ENCODE measurements at regions not wholly inside any gene's neighbourhood (a gene's known extent, or its start where the extent isn't known, plus 50 kb on each side); places are given as distances from the start of the nearest gene placed in this dataset.
"Not testable (repeated sequence)": the region's sequence is repeated elsewhere in the genome, so short reads cannot be mapped to it uniquely, and the experiment has no call there.

DNA sequence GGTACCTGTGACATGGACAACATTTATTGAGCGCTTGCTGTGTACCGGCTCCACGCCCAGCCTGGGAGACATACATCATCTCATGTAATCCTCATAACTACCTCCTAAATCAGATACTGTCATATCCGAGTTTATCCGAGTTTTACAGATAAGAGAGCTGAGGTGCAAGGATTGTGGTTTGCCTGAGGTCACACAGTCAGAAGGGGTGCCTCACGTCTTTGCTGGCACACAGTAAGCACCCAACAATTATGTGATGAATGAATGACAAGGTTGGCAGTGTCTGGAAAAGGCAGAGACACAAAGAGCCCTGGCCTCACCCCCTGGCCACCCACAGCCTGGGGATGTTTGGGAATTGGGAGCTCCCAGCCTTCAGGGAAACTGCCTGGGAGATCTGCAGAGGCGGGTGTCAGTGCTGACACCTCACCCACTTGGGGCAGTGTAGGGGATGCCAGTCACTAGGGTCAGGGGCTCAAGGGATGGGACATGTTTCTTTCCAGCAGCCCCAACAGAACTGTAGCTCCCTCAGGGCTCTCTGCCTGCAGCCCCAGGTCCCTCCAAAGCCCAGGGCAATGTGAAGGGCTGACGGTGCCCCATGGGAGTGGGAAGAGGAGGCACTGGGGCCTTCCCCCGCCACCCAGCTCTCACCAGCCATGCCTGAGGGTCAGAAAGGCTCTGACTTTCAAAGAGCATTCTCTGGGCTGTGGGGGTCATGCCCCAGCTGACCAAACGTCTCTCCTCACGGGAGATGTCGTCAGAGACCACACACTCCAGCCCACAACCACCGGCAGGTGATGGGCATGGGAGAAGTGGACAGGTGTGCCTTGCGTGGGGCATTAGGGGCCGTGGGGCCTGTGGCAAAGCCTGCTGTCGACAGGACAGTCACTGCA, 157.5 kb downstream of the ZFP36L2 start:
- no peak for DNase-seq

- DNase-seq = no peak
These were observed 158.3 kb downstream of the ZFP36L2 start for GRCh38 chr2:43068041-43068533.

DNA sequence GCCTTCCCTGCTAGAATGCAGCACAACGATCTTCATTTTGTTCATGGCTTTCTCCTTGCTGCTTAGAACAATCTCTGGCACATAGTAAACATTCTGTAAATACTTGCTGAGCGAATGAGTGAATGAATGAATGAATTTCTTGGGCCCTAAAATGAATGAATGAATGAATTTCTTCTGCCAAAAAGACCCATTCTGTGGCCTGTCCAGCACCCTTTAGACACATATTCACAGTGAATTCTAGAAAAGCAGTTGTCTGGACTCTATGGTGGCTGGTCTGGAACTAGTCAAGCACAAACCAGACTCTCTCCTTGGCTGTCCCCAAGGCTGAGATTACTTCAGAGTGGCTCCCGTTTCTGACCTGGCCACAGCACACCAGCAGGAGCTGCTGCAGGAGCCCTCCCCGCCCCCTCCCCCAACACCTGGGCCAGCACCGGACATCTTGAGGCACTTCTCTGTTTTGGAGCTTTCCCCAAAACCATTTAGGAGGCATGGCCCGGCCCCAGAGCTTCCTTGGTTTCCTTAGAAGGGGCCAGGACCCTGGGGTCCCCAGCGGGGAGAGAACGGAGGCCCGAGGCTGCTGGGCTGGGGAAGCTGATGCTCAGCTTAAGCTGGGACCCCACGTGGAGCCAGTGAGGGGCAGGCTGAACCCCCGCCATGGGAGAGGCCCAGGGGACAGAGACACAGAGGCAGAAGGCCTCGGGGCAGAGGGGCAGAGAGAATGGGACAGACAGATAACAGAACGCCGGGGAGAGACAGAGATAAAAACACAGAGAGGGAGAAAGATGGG, 159.0 kb downstream of the ZFP36L2 start:
- DNase-seq = no peak

- not testable (repeated sequence) for DNase-seq
These were observed 159.7 kb downstream of the ZFP36L2 start for GRCh38 chr2:43066541-43067253.

- DNase-seq = no peak
These were observed 160.5 kb downstream of the ZFP36L2 start for GRCh38 chr2:43065871-43066270.

DNA sequence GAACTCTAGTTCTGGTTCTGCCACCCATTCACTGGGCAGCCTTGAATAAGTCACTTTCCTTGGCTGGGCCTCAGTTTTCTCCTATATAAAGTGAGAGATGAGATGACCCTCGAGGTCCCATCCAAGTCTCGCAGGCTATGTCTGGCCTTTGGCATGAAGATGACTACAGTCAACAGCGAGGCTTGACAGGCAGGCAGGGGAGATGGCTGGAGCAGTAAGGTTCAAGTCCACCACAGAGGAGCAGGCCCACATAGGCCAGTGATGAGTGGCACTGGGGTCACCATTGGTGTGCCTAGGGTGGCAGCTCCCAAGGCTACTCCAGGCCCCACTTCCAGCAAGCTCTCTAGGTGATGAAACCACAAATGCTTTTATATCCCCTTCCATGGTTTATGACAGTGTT, 161.4 kb downstream of the ZFP36L2 start:
- no peak for DNase-seq

DNA sequence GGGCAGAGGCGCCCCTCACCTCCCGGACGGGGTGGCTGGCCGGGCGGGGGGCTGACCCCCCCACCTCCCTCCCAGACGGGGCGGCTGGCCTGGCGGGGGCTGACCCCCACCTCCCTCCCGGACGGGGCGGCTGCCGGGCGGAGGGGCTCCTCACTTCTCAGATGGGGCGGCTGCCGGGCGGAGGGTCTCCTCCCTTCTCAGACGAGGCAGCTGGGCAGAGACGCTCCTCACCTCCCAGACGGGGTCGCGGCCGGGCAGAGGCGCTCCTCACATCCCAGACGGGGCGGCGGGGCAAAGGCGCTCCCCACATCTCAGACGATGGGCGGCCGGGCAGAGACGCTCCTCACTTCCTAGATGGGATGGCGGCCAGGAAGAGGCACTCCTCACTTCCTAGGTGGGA, 163.3 kb downstream of the ZFP36L2 start:
- not testable (repeated sequence) for DNase-seq

DNA sequence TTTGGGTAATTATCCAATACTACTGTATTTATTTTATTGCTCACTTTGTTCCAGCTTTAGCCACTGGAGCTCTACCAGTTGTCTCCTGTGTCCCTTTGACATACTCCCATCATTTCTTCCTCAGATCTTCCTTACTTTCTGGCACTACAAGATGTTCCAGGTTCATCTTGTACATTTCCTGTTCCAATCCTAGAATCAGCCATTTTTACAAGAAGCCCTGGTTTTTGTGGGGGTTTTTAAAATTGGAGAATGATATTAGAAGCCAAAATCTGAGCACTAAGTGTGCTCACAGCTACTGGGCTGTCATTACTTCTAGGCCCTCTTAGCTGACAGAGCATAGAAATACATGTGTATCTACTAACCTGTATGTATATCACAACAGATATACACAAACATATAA, 164.3 kb downstream of the ZFP36L2 start:
- no peak for DNase-seq

DNA sequence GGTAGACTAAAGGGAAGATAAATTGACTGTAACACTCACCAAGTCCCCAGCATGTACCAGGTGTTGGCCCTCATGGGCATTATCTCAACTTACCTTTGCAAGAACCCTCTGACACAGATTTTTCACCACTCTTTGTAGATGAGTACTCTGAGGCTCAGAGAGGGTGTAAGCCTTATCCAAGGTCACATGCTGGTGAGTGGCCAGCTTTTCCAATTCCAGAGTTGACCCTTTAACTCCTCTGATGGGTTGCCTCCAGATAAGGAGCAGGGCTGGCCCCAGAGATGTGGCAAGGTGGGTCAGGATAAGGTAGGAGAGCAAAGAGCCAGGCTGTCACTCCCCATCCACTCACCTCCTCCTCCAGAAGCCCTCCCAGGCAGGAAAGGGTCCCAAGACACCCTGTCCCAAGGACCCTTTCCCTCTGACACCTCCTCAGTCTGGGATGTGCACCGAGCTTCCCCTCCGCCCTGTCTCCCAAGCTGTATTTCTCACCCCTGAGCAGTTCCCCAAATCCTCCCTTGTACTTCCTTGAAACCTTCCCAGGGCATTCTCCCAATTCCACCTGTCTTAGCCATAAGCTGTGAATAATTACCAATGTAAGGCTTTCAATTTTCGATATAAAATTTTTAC, 165.9 kb downstream of the ZFP36L2 start:
- no peak for DNase-seq

DNA sequence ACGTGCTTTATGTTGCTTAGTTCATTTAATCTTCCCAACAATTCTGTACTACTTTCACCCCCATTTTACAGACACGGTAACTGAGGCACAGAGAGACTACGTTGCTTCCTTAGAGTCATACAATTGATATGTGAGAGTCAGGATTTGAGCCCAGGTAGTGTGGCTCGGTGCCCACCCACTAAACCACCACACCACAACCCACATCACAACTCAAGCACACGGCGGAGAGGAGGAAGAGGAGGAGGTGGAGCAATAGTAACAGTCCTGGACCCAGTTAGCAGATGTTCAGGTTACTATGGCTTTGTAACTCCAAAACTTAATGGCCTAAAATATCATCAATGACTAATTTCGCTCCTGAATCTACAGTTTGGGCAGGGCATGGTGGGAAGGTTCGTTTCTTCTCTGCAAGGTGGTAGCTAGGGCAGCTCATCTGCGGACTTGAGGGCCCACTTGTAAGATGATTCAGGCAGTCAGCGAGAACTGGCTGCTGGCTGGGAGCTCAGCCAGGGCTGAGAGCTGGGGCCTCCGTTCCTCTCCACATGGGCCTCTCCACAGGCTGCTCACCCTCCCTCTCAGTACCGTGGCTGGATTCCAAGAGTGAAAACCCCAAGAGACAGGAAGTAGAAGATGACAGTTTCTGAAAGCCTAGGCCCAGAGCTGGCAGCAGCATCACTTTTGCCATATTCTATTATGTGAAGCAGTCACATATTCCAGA, 167.1 kb downstream of the ZFP36L2 start:
- DNase-seq = peak in 1 of 2 donors; percentile 38

GRCh38 chr2:43058726-43059110, 167.7 kb downstream of the ZFP36L2 start:
- DNase-seq = no peak

DNA sequence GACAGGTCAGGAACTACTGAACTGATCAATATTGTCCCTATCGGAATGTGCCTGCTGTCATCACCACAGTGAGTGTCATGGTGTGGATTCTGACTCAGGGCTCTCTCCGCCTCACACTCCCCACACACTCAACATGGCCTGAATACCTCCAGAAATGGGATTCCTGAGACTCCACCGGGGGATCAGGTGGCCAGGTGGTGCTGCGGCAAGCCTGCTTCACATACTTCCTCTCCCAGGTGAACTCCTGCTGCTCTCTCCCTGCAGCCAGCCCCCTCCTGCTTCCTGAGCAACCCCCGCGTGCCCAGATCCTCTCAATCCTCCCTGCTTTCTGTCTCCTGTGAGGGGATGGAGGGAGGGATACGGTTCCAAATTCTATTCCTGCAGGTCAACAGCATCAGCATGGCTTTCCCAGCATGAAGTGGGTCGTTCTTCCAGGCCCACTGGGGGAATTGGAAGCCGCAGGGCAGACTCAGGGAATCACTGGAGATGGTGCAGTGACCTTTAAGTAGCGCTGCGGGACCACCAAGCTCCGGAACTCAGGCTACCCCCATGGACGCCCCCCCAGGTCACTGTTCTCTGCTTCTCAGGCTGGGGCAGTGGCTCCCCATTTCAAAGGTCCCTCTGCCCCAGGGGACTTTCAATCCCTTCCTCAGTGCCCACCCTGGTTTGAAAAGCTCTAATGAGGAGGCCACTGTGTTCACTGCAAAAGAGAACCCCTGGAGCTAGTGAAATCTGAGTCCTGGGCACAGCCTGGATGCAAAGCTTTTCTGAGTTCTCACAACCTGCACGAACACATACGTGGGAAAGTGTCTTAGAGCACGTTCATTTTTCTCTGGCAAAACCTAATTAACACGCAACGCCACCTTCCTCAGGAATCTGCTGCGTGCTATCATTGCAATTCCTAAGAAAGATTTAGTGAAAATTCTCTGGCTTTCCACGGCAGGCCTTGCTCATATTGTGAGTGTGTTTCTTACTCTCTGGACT, 168.4 kb downstream of the ZFP36L2 start:
- no peak for DNase-seq

- DNase-seq = no peak
These were observed 169.2 kb downstream of the ZFP36L2 start for GRCh38 chr2:43057026-43057741.

DNA sequence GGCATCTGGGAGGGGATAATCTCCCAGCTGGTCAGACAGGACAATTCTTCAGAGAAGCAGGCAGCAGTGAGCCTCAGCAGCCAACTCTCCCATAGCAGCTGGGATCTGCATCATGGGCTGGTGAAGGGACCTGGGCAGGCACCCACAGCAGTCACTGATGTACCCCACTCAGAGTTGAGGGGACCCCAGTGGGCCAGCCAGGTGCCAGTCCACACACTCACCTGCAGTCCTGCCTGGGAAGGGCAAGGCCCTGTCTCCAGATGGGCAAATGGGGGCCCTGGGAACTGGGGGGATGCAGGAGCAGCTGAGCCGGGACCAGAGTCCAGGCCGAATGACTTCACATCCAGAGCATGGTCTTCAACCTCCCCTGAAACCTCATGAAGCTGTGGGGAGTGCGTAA, 170.4 kb downstream of the ZFP36L2 start:
- DNase-seq = no peak

- DNase-seq = no peak
These were observed 171.1 kb downstream of the ZFP36L2 start for GRCh38 chr2:43055086-43055912.

DNA sequence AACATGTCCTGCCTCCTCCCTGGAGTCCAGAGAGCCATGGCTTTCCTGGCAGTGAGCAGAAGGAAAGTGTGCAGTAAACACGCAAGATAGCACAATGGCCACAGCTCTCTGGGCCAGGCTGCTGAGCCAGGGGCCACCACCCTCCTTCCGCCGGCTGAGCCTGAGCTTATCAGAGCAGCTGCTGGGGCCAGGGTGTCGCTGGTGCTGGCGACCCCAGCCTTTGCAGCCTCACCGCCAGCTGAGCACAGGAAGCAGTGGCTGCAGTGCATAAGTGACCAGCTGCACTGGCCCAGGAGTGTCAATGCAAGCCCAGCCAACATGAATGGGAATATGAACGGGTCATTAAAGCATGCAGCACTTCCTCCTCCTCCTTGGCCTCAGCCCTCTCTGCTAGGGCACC, 172.0 kb downstream of the ZFP36L2 start:
- DNase-seq = no peak

DNA sequence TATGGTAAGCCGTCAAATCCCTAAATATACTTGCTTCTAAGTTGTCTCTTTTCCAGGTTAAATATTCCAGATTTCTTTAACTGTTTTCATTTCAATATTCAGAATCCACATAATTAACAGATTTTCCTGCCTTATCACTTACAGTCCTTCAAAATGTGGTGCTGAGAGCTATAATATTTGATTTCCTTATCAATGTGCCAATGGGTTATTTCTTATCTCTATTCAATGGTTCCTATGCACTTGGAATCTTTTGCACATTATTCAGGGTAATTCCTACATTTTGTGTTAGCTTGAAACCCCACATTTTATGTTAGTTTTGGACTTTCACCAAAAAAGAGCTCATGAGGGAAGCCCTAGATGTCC, 173.5 kb downstream of the ZFP36L2 start:
- DNase-seq = no peak

DNA sequence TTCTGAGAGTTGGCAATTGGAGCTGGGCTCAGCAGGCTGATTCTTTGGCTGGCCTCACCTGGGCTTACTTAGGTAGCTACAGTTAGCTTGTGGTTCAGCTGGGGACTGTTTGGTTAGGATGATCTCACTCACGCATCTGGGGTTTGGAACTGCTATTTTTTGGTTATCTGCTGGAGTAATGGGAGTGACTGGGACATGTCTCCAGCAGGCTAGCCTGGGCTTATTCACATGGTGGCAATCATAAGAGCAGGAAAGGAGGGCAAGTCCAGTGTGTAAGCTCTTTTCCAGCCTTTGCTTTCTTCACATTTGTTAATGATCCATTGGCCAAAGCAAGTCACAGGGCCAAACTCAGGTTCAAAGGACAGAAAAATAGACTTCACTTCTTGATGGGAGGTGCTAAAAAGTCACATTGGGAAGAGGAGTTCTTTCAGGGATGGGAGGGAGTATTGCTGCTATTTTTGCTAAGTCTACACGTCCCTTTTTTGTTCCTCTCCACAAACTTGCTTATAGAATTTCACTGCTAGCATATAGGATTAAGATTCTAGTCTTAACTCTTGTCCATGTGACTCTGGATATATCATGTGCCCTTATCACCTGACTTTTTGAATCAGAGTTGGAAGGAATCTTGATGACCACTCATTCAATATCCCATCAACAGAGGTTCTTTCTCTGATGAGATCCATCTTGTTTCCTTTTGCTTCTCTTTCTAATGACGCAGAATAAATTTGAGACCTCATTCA, 174.0 kb downstream of the ZFP36L2 start:
- DNase-seq = no peak

- DNase-seq = no peak
These were observed 175.1 kb downstream of the ZFP36L2 start for GRCh38 chr2:43051338-43051737.
